Mesodermal cell (in vitro differentiated cells): ENCODE measurements at regions not wholly inside any gene's neighbourhood (a gene's known extent, or its start where the extent isn't known, plus 50 kb on each side); places are given as distances from the start of the nearest gene placed in this dataset.
"Not testable (repeated sequence)": the region's sequence is repeated elsewhere in the genome, so short reads cannot be mapped to it uniquely, and the experiment has no call there.

ENCODE experiments used
- H3K27ac ChIP-seq: 2 replicates; pipeline ENCODE4 v1.7.0; 2013; ENCODE audit warnings: mild to moderate bottlenecking, low read depth, low read length, moderate library complexity; ENCODE audit not compliant: severe bottlenecking
- H3K36me3 ChIP-seq: 2 replicates; pipeline ENCODE4 v1.7.1; 2013; ENCODE audit warnings: mild to moderate bottlenecking, low read length, moderate library complexity; ENCODE audit not compliant: control insufficient read depth, insufficient read depth
- H3K4me1 ChIP-seq: one replicate; pipeline ENCODE4 v1.7.1; 2013; ENCODE audit warnings: mild to moderate bottlenecking, low read length; ENCODE audit not compliant: insufficient read depth, control insufficient read depth, poor library complexity, severe bottlenecking
- H3K4me3 ChIP-seq: 2 replicates; pipeline ENCODE4 v1.7.0; 2013; ENCODE audit warnings: low read length, control low read depth, mild to moderate bottlenecking; ENCODE audit not compliant: insufficient read depth, poor library complexity, severe bottlenecking; ENCODE audit errors: extremely low read depth
- H3K9me3 ChIP-seq: 2 replicates; pipeline ENCODE4 v1.7.1; 2013; ENCODE audit warnings: mild to moderate bottlenecking, low read length, moderate library complexity; ENCODE audit not compliant: control insufficient read depth
- WGBS, 2 experiments: methylation state at CpG; one replicate each; pipeline ENCODE4 v1.1.5; 2013; ENCODE audit warnings: missing lambda C conversion rate in 2 of 2; ENCODE audit not compliant: insufficient coverage in 2 of 2; 5-methylcytosine and 5-hydroxymethylcytosine counted together

- not testable (repeated sequence) for H3K27ac ChIP-seq, H3K4me1 ChIP-seq, H3K9me3 ChIP-seq, H3K36me3 ChIP-seq
- peak overlapping the region; percentile 18 for H3K4me3 ChIP-seq
- WGBS, 2 experiments = no CpG with 5 or more reads among the region's 7 CpGs
Observed at GRCh38 chr3:195988764-195989163, 80.4 kb upstream of the TNK2 start.

- WGBS, 2 experiments = 90 to 100% methylated on average over 2 of the region's 8 CpGs
- H3K4me3 ChIP-seq, H3K4me1 ChIP-seq, H3K9me3 ChIP-seq, H3K27ac ChIP-seq: not testable (repeated sequence)
- H3K36me3 ChIP-seq = peaks cover 15% of the 10 kb centered on the region
Observed at GRCh38 chr3:195987001-195987400, 78.7 kb upstream of the TNK2 start.

GRCh38 chr3:195986576-195986975 is 78.2 kb upstream of the TNK2 start:
- WGBS, 2 experiments = no CpG with 5 or more reads among the region's 4 CpGs
- H3K27ac ChIP-seq, H3K4me3 ChIP-seq, H3K4me1 ChIP-seq, H3K9me3 ChIP-seq: not testable (repeated sequence)
- peaks cover 19% of the 10 kb centered on the region for H3K36me3 ChIP-seq

GRCh38 chr3:195985348-195985920 is 77.1 kb upstream of the TNK2 start:
- not testable (repeated sequence) for H3K4me3 ChIP-seq, H3K4me1 ChIP-seq, H3K27ac ChIP-seq, H3K9me3 ChIP-seq
- peaks cover 19% of the 10 kb centered on the region for H3K36me3 ChIP-seq
- 100% methylated on average over 1 of the region's 11 CpGs; no CpG with 5 or more reads in 1 of the 2 experiments for WGBS, 2 experiments

GRCh38 chr3:195984392-195985030 is 76.2 kb upstream of the TNK2 start:
- H3K4me1 ChIP-seq, H3K27ac ChIP-seq: not testable (repeated sequence)
- 100% methylated on average over 4 to 5 of the region's 12 CpGs for WGBS, 2 experiments

GRCh38 chr3:195983880-195984279 is 75.5 kb upstream of the TNK2 start:
- H3K4me3 ChIP-seq, H3K4me1 ChIP-seq, H3K9me3 ChIP-seq, H3K27ac ChIP-seq: not testable (repeated sequence)
- peaks cover 24% of the 10 kb centered on the region for H3K36me3 ChIP-seq
- WGBS, 2 experiments = 89 to 93% methylated on average over 14 to 15 of the region's 16 CpGs

More at GRCh38 chr3:195984392-195985030, 76.2 kb upstream of the TNK2 start:
- H3K36me3 ChIP-seq = peaks cover 20% of the 10 kb centered on the region
- H3K4me3 ChIP-seq, H3K9me3 ChIP-seq: not testable (repeated sequence)

GRCh38 chr3:195982754-195983153 is 74.4 kb upstream of the TNK2 start:
- peaks cover 28% of the 10 kb centered on the region for H3K36me3 ChIP-seq
- H3K9me3 ChIP-seq, H3K4me1 ChIP-seq, H3K27ac ChIP-seq, H3K4me3 ChIP-seq: not testable (repeated sequence)
- WGBS, 2 experiments = 94 to 98% methylated on average over 12 to 14 of the region's 17 CpGs

GRCh38 chr3:195981778-195982177 is 73.4 kb upstream of the TNK2 start:
- not testable (repeated sequence) for H3K27ac ChIP-seq, H3K9me3 ChIP-seq, H3K4me1 ChIP-seq, H3K4me3 ChIP-seq
- peaks cover 29% of the 10 kb centered on the region for H3K36me3 ChIP-seq
- WGBS, 2 experiments = 85 to 91% methylated on average over 5 of the region's 7 CpGs

- H3K4me3 ChIP-seq, H3K4me1 ChIP-seq, H3K27ac ChIP-seq, H3K9me3 ChIP-seq: not testable (repeated sequence)
- peaks cover 43% of the 10 kb centered on the region for H3K36me3 ChIP-seq
- 97 to 100% methylated on average over 2 to 5 of the region's 10 CpGs for WGBS, 2 experiments
Observed at GRCh38 chr3:195979877-195980276, 71.5 kb upstream of the TNK2 start.

GRCh38 chr3:195978585-195978984 is 70.2 kb upstream of the TNK2 start:
- H3K9me3 ChIP-seq, H3K4me1 ChIP-seq, H3K4me3 ChIP-seq, H3K27ac ChIP-seq: not testable (repeated sequence)
- peaks cover 44% of the 10 kb centered on the region for H3K36me3 ChIP-seq
- WGBS, 2 experiments = no CpG with 5 or more reads among the region's 11 CpGs

GRCh38 chr3:195976876-195977275 is 68.5 kb upstream of the TNK2 start:
- peaks cover 44% of the 10 kb centered on the region for H3K36me3 ChIP-seq
- not testable (repeated sequence) for H3K9me3 ChIP-seq, H3K4me3 ChIP-seq, H3K27ac ChIP-seq, H3K4me1 ChIP-seq
- 100% methylated on average over 1 of the region's 19 CpGs; no CpG with 5 or more reads in 1 of the 2 experiments for WGBS, 2 experiments
